ENCODE measurements at regions not wholly inside any gene's neighbourhood (a gene's known extent, or its start where the extent isn't known, plus 50 kb on each side); places are given as distances from the start of the nearest gene placed in this dataset.
A peak's percentile ranks its signal among the peaks of the same experiment; 100 is the strongest.
"Not testable (repeated sequence)": the region's sequence is repeated elsewhere in the genome, so short reads cannot be mapped to it uniquely, and the experiment has no call there.

GRCh38 chr20:56776345-56776744, 147.2 kb downstream of the TFAP2C start:
- peaks cover 8% of the 10 kb centered on the region for H3K4me1 Mint-ChIP-seq
- no peak overlapping the region for H3K27ac Mint-ChIP-seq
- H3K36me3 Mint-ChIP-seq: no peaks in the 10 kb centered on the region
- no peaks in the 10 kb centered on the region for H3K9me3 Mint-ChIP-seq
- H3K4me3 Mint-ChIP-seq: no peak overlapping the region
- H3K27me3 Mint-ChIP-seq: peaks cover 7% of the 10 kb centered on the region

- peaks cover 9% of the 10 kb centered on the region for H3K27me3 Mint-ChIP-seq
- no peak overlapping the region for H3K27ac Mint-ChIP-seq
- no peaks in the 10 kb centered on the region for H3K36me3 Mint-ChIP-seq
- peaks cover 8% of the 10 kb centered on the region for H3K4me1 Mint-ChIP-seq
- no peak overlapping the region for H3K4me3 Mint-ChIP-seq
- no peaks in the 10 kb centered on the region for H3K9me3 Mint-ChIP-seq
Measured at GRCh38 chr20:56778765-56779195, 149.7 kb downstream of the TFAP2C start.

GRCh38 chr20:56779452-56780143, 150.5 kb downstream of the TFAP2C start:
- H3K9me3 Mint-ChIP-seq: no peaks in the 10 kb centered on the region
- peaks cover 9% of the 10 kb centered on the region for H3K27me3 Mint-ChIP-seq
- H3K4me1 Mint-ChIP-seq: peaks cover 8% of the 10 kb centered on the region
- no peak overlapping the region for H3K27ac Mint-ChIP-seq
- no peaks in the 10 kb centered on the region for H3K36me3 Mint-ChIP-seq
- no peak overlapping the region for H3K4me3 Mint-ChIP-seq

GRCh38 chr20:56780266-56780665, 151.2 kb downstream of the TFAP2C start:
- Mint-ChIP-seq H3K4me3 (no peak overlapping the region), H3K9me3 (no peaks in the 10 kb centered on the region), H3K4me1 (peaks cover 8% of the 10 kb centered on the region), H3K27me3 (peaks cover 9% of the 10 kb centered on the region), H3K36me3 (no peaks in the 10 kb centered on the region), H3K27ac (no peak overlapping the region)

- no peak overlapping the region for H3K27ac Mint-ChIP-seq
- peaks cover 8% of the 10 kb centered on the region for H3K4me1 Mint-ChIP-seq
- H3K36me3 Mint-ChIP-seq: no peaks in the 10 kb centered on the region
- no peak overlapping the region for H3K4me3 Mint-ChIP-seq
- H3K27me3 Mint-ChIP-seq: peaks cover 10% of the 10 kb centered on the region
- H3K9me3 Mint-ChIP-seq: no peaks in the 10 kb centered on the region
Measured at GRCh38 chr20:56781108-56781739, 152.1 kb downstream of the TFAP2C start.

GRCh38 chr20:56781987-56782560, 153.0 kb downstream of the TFAP2C start:
- H3K4me1 Mint-ChIP-seq, H3K9me3 Mint-ChIP-seq, H3K4me3 Mint-ChIP-seq, H3K36me3 Mint-ChIP-seq: not testable (repeated sequence)
- H3K27ac Mint-ChIP-seq: peak overlapping the region; percentile 41
- H3K27me3 Mint-ChIP-seq: peaks cover 10% of the 10 kb centered on the region

- not testable (repeated sequence) for H3K4me3 Mint-ChIP-seq, H3K4me1 Mint-ChIP-seq
- peaks cover 10% of the 10 kb centered on the region for H3K27me3 Mint-ChIP-seq
Measured at GRCh38 chr20:56782814-56783213, 153.7 kb downstream of the TFAP2C start.

GRCh38 chr20:56783826-56784225, 154.7 kb downstream of the TFAP2C start:
- H3K27me3 Mint-ChIP-seq: peaks cover 9% of the 10 kb centered on the region

More at GRCh38 chr20:56782814-56783213, 153.7 kb downstream of the TFAP2C start:
- H3K9me3 Mint-ChIP-seq, H3K27ac Mint-ChIP-seq, H3K36me3 Mint-ChIP-seq: not testable (repeated sequence)

GRCh38 chr20:56786503-56786902, 157.4 kb downstream of the TFAP2C start:
- H3K27ac Mint-ChIP-seq: no peak overlapping the region
- H3K36me3 Mint-ChIP-seq: no peaks in the 10 kb centered on the region
- no peaks in the 10 kb centered on the region for H3K9me3 Mint-ChIP-seq
- no peaks in the 10 kb centered on the region for H3K4me1 Mint-ChIP-seq
- H3K4me3 Mint-ChIP-seq: no peak overlapping the region
- peaks cover 6% of the 10 kb centered on the region for H3K27me3 Mint-ChIP-seq

More at GRCh38 chr20:56783826-56784225, 154.7 kb downstream of the TFAP2C start:
- H3K9me3 Mint-ChIP-seq: no peaks in the 10 kb centered on the region
- H3K4me1 Mint-ChIP-seq: peaks cover 3% of the 10 kb centered on the region
- no peaks in the 10 kb centered on the region for H3K36me3 Mint-ChIP-seq
- no peak overlapping the region for H3K27ac Mint-ChIP-seq
- no peak overlapping the region for H3K4me3 Mint-ChIP-seq

GRCh38 chr20:56788041-56788670, 159.1 kb downstream of the TFAP2C start:
- Mint-ChIP-seq H3K27me3 (peaks cover 3% of the 10 kb centered on the region), H3K4me1 (no peaks in the 10 kb centered on the region), H3K27ac (no peak overlapping the region), H3K4me3 (no peak overlapping the region), H3K36me3 (no peaks in the 10 kb centered on the region), H3K9me3 (no peaks in the 10 kb centered on the region)

GRCh38 chr20:56788671-56789610, 159.8 kb downstream of the TFAP2C start:
- no peaks in the 10 kb centered on the region for H3K36me3 Mint-ChIP-seq
- H3K27ac Mint-ChIP-seq: no peak overlapping the region
- no peaks in the 10 kb centered on the region for H3K4me1 Mint-ChIP-seq
- no peak overlapping the region for H3K4me3 Mint-ChIP-seq
- no peaks in the 10 kb centered on the region for H3K9me3 Mint-ChIP-seq
- peaks cover 3% of the 10 kb centered on the region for H3K27me3 Mint-ChIP-seq

GRCh38 chr20:56793916-56794315, 164.8 kb downstream of the TFAP2C start:
- Mint-ChIP-seq H3K27ac (no peak overlapping the region), H3K4me3 (no peak overlapping the region), H3K36me3 (no peaks in the 10 kb centered on the region), H3K9me3 (peaks cover 5% of the 10 kb centered on the region), H3K27me3 (peaks cover 4% of the 10 kb centered on the region), H3K4me1 (no peaks in the 10 kb centered on the region)

- no peaks in the 10 kb centered on the region for H3K4me1 Mint-ChIP-seq
- H3K9me3 Mint-ChIP-seq: peaks cover 5% of the 10 kb centered on the region
- no peak overlapping the region for H3K27ac Mint-ChIP-seq
- no peak overlapping the region for H3K4me3 Mint-ChIP-seq
- H3K27me3 Mint-ChIP-seq: peaks cover 4% of the 10 kb centered on the region
- H3K36me3 Mint-ChIP-seq: no peaks in the 10 kb centered on the region
Measured at GRCh38 chr20:56795492-56795891, 166.4 kb downstream of the TFAP2C start.

- H3K4me3 Mint-ChIP-seq: no peak overlapping the region
- H3K9me3 Mint-ChIP-seq: peaks cover 5% of the 10 kb centered on the region
- H3K27ac Mint-ChIP-seq: no peak overlapping the region
- H3K36me3 Mint-ChIP-seq: no peaks in the 10 kb centered on the region
- H3K4me1 Mint-ChIP-seq: no peaks in the 10 kb centered on the region
- H3K27me3 Mint-ChIP-seq: peaks cover 2% of the 10 kb centered on the region
Measured at GRCh38 chr20:56796345-56796744, 167.2 kb downstream of the TFAP2C start.

- no peak overlapping the region for H3K27ac Mint-ChIP-seq
- H3K27me3 Mint-ChIP-seq: peaks cover 2% of the 10 kb centered on the region
- no peak overlapping the region for H3K4me3 Mint-ChIP-seq
- no peaks in the 10 kb centered on the region for H3K4me1 Mint-ChIP-seq
- no peaks in the 10 kb centered on the region for H3K36me3 Mint-ChIP-seq
- peaks cover 5% of the 10 kb centered on the region for H3K9me3 Mint-ChIP-seq
Measured at GRCh38 chr20:56797023-56797422, 167.9 kb downstream of the TFAP2C start.
